Endothelial cell (in vitro differentiated cells): ENCODE measurements at regions not wholly inside any gene's neighbourhood (a gene's known extent, or its start where the extent isn't known, plus 50 kb on each side); places are given as distances from the start of the nearest gene placed in this dataset.

Experiments used
- DNase-seq: peaks from one replicate; pipeline ENCODE4 v3.0.0; 2021; ENCODE audit warnings: low spot score
- H3K27ac Mint-ChIP-seq: one replicate; pipeline ENCODE4 v1.8.0; 2021; ENCODE audit warnings: mixed read lengths, inconsistent platforms; ENCODE audit not compliant: unreplicated experiment
- H3K27me3 Mint-ChIP-seq: one replicate; pipeline ENCODE4 v1.8.0; 2021; ENCODE audit warnings: mild to moderate bottlenecking, moderate library complexity, mixed read lengths, inconsistent platforms; ENCODE audit not compliant: unreplicated experiment
- H3K36me3 Mint-ChIP-seq: one replicate; pipeline ENCODE4 v1.8.0; 2021; ENCODE audit warnings: mild to moderate bottlenecking, low read depth, mixed read lengths, inconsistent platforms; ENCODE audit not compliant: unreplicated experiment
- H3K4me1 Mint-ChIP-seq: one replicate; pipeline ENCODE4 v1.8.0; 2021; ENCODE audit warnings: mild to moderate bottlenecking, mixed read lengths, inconsistent platforms; ENCODE audit not compliant: unreplicated experiment
- H3K4me3 Mint-ChIP-seq: one replicate; pipeline ENCODE4 v1.8.0; 2021; ENCODE audit warnings: mild to moderate bottlenecking, mixed read lengths, inconsistent platforms; ENCODE audit not compliant: unreplicated experiment
- H3K9me3 Mint-ChIP-seq: one replicate; pipeline ENCODE4 v1.8.0; 2021; ENCODE audit warnings: mixed read lengths, inconsistent platforms; ENCODE audit not compliant: unreplicated experiment
- TF ChIP-seq, protein P1 (sequence below): fragments of 200-600 bp; sonication (generic); IDR thresholded peaks from one replicate; pipeline ENCODE4 v1.5.0; 2021; ENCODE audit warnings: antibody characterized with exemption; ENCODE audit not compliant: unreplicated experiment

DNA sequence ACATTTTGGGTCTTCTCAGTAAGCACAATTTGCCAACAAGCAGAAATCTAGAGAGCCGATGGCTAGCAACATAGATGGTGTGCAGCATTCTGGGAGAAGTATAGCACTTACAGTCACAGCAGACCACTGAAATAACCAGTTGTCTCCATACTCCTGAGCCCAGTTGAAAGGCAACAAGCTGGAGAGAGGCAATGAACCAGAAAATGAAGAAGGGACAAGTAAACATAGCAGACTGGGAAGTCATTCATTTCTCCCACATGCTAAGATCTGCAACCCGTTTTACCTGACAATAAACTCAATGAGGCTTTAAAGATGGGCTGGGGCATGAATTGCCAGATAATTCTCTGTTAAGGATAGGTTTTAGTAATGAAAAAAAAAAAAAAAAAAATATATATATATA is 575.6 kb upstream of the GRAMD2B start:
- TF ChIP-seq, protein P1, sequence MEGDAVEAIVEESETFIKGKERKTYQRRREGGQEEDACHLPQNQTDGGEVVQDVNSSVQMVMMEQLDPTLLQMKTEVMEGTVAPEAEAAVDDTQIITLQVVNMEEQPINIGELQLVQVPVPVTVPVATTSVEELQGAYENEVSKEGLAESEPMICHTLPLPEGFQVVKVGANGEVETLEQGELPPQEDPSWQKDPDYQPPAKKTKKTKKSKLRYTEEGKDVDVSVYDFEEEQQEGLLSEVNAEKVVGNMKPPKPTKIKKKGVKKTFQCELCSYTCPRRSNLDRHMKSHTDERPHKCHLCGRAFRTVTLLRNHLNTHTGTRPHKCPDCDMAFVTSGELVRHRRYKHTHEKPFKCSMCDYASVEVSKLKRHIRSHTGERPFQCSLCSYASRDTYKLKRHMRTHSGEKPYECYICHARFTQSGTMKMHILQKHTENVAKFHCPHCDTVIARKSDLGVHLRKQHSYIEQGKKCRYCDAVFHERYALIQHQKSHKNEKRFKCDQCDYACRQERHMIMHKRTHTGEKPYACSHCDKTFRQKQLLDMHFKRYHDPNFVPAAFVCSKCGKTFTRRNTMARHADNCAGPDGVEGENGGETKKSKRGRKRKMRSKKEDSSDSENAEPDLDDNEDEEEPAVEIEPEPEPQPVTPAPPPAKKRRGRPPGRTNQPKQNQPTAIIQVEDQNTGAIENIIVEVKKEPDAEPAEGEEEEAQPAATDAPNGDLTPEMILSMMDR = no peak
- Mint-ChIP-seq H3K27me3 (no peaks in the 10 kb centered on the region), H3K4me1 (no peaks in the 10 kb centered on the region), H3K9me3 (no peaks in the 10 kb centered on the region), H3K4me3 (no peak overlapping the region), H3K27ac (no peak overlapping the region), H3K36me3 (no peaks in the 10 kb centered on the region)
- DNase-seq = no peak

DNA sequence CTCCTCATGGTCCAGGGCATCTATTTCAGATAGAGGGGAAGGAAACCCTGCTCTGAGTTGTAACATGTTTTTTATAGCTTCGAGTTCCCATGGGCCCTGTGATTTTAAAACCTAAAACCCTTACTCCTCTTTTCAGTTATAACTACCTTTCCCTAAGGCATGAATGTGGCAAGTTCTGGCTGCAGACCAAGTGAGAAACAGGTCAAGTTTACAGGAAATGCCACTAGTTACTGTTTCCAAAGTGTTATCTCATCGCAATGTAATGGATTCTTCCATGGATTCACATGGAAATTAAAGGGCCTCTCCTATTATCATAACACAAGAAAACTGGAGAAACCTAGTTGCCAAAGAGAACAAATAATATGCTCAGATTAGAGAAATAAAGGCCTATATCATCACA is 574.5 kb upstream of the GRAMD2B start:
- TF ChIP-seq, protein P1 = no peak

DNA sequence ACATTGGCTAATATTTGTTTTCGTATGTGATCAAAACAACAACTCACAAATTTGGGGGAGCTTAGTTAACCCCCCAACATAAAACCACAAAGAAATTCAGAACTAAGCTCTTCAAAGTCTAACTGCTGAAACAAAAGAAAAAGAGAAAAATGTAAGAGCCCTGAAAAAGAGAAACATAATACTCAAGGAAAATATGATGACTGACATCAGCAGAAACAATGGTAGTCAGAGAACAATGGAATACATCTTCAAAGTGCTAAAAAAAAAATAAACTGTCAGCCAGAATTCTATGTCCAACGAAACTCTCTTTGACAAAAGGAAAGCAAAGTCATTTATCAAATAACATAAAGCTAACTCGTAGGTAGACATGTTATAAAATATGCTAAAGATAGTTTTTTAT is 566.3 kb upstream of the GRAMD2B start:
- Mint-ChIP-seq H3K36me3 (no peaks in the 10 kb centered on the region), H3K9me3 (no peaks in the 10 kb centered on the region), H3K27ac (no peak overlapping the region), H3K4me1 (no peaks in the 10 kb centered on the region), H3K27me3 (no peaks in the 10 kb centered on the region), H3K4me3 (no peak overlapping the region)
- no peak for DNase-seq
- TF ChIP-seq, protein P1 = no peak

More for the DNA sequence above, 574.5 kb upstream of the GRAMD2B start:
- no peaks in the 10 kb centered on the region for H3K27me3 Mint-ChIP-seq
- H3K9me3 Mint-ChIP-seq = no peaks in the 10 kb centered on the region
- no peaks in the 10 kb centered on the region for H3K4me1 Mint-ChIP-seq
- no peaks in the 10 kb centered on the region for H3K36me3 Mint-ChIP-seq
- no peak overlapping the region for H3K27ac Mint-ChIP-seq
- H3K4me3 Mint-ChIP-seq = no peak overlapping the region
- DNase-seq = no peak

DNA sequence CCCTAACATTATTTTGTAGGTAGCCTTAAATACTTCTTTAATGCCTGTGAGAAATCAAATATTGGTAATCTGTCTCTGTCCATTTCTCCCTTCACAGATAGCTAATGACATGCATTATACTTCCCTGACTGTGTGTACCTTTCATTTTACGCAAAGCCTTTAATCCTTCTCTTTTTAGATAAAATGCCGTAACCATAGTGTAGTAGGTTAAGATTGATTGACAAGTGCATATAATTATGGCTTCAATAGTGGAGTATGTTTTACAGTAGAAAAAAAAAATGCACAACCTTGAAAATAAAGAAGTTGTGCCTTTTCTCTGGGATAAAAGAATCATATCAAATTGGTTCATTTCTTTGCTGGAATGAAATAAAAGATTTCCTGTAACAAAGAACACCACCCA is 559.6 kb upstream of the GRAMD2B start:
- Mint-ChIP-seq H3K4me3 (no peak overlapping the region), H3K27me3 (no peaks in the 10 kb centered on the region), H3K9me3 (no peaks in the 10 kb centered on the region), H3K4me1 (peaks cover 2% of the 10 kb centered on the region), H3K27ac (no peak overlapping the region), H3K36me3 (no peaks in the 10 kb centered on the region)
- TF ChIP-seq, protein P1 = no peak
- no peak for DNase-seq

DNA sequence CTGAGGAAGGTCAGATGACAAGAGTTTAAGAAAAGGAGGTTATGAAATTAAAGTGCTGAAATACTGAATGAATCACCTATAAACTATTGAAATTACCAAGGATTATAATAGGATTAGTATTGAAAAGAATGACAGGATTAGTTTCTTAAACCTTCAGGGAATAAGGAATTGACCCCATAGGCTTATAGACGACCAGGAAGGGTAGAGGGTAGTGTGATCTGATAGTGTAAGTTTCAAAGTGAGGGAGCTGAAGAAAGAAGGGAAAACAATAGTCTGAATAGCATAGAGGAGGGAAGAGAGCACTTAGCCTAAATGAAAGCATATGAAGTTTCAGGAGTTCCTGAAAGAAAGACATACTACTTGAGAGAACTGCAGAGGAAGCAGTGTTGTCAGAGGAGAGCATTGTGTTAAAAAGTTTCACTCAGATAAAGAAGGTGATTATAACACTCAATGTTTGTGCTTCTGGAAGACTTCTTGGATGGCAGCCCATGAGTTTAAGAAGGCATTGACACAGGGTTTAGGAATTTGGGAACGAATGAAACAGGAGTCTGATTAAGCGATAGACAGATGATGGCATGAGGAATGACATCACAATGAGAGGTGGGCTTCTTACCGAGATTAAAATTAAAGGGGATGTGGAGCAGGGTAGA is 557.9 kb upstream of the GRAMD2B start:
- Mint-ChIP-seq H3K4me3 (no peak overlapping the region), H3K9me3 (no peaks in the 10 kb centered on the region), H3K27me3 (no peaks in the 10 kb centered on the region), H3K36me3 (no peaks in the 10 kb centered on the region), H3K4me1 (peaks cover 5% of the 10 kb centered on the region), H3K27ac (no peak overlapping the region)
- no peak for DNase-seq
- TF ChIP-seq, protein P1 = no peak
